ENCODE measurements at regions not wholly inside any gene's neighbourhood (a gene's known extent, or its start where the extent isn't known, plus 50 kb on each side); places are given as distances from the start of the nearest gene placed in this dataset.

GRCh38 chr20:22863826-22864225 is 171.3 kb upstream of the SSTR4 start:
- DNase-seq: no peak

GRCh38 chr20:22866812-22867341 is 168.2 kb upstream of the SSTR4 start:
- DNase-seq: no peak

- no peak for DNase-seq
Observed at GRCh38 chr20:22878166-22878565, 156.9 kb upstream of the SSTR4 start.

GRCh38 chr20:22880277-22880676 is 154.8 kb upstream of the SSTR4 start:
- no peak for DNase-seq

DNA sequence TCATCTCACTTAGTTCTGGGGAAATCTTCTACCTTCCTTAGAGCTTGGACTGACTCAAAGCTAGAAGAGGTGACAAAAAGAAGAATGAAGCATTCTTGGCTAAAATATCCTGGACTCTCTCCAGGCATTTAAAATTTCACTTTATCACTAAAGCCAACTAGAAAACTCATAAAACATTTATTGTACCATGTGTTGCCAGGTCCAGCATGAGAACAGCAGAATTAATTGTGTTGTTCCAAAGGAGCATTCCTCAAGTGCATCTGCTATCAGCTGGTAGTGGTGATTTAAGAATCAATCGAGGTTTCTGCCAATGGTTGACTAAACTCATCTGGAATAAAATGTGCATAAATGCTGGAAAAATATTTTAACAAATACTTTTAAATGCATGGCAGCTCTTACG is 147.3 kb upstream of the SSTR4 start:
- DNase-seq: no peak

GRCh38 chr20:22890594-22891300 is 144.4 kb upstream of the SSTR4 start:
- no peak for DNase-seq

GRCh38 chr20:22901164-22901563 is 133.9 kb upstream of the SSTR4 start:
- DNase-seq: no peak

- DNase-seq: no peak
Observed at GRCh38 chr20:22901921-22902320, 133.2 kb upstream of the SSTR4 start.

GRCh38 chr20:22904386-22904785 is 130.7 kb upstream of the SSTR4 start:
- DNase-seq: no peak

DNA sequence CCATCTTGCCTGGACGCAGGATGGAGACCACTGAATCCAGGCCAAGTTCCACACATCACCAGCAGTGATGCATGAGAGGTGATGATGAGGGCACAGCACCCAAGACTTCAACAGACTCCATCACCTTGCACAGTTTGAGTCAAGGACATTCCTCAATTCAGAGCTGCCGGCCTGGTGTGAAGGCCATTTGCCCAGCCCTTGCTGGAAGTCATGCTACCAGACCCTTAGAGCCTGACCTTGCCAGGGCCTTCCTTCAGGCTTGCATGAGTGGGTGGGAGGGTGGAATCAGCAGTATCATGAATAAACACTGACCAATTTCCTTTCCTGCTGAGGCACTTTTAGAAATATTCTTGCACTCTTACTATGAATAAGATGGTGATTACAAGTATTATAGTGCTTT is 130.2 kb upstream of the SSTR4 start:
- no peak for DNase-seq

- no peak for DNase-seq
Observed at GRCh38 chr20:22905658-22906057, 129.5 kb upstream of the SSTR4 start.

GRCh38 chr20:22908437-22908836 is 126.7 kb upstream of the SSTR4 start:
- no peak for DNase-seq

- DNase-seq: no peak
Observed at GRCh38 chr20:22908944-22909343, 126.2 kb upstream of the SSTR4 start.

DNA sequence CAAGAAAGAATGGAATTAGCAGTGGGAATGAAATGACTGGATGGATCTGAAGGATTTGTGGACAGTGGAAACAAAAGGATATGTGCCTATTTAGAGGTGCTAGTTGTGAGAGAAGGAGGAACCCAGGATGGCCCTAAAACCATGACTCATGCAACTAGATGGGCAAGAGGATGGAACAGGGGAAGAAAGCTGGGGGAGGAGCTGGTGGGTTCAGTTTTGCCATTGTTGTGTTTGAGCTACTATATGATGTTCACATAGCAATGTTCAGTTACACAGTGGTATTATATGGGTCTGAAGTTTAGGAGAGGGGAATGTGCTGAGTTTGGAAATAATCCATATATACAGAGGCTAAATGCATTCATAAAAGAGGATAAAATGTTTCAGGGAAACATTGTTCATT is 125.7 kb upstream of the SSTR4 start:
- no peak for DNase-seq

DNA sequence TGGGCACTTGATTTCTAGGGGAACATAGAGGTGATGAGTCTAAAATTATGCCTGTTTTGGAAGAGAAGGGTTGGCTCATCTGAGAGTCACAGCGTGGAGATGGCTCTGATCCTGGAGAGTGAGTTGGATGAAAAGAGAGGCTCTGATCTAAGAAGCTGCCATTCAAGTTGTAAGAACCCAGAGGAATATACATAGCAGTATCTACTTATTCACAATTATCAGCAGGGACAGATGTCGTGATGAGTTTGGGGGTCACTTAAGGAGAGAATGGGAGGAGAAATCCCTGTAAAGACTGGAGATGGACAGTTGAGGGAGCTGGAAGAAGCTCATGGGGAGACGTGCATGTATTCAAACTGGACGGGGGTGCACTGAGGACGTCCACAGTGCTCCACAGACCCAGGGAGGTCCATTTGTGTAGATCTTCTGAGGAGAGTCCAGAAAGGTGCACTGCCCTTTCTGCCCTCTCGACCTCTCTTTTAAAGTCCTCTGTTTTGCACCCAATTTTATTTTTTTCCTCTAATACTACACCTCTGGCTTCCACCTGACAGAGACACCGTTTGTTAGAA is 124.7 kb upstream of the SSTR4 start:
- DNase-seq: no peak

DNA sequence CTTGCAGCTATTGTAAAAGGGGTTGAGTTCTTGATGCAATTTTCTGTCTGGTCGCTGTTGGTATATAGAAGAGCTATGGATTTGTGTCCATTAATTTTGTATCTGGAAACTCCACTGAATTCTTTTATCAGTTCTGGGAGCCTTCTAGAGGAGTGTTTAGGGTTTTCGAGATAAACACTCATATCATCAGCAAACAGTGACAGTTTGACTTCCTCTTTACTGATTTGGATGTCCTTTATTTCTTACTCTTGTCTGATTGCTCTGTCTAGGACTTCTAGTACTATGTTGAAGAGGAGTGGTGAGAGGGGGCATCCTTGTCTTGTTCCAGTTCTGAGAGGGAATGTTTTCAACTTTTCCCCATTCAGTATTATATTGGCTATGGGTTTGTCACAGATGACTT is 120.8 kb upstream of the SSTR4 start:
- no peak for DNase-seq

DNA sequence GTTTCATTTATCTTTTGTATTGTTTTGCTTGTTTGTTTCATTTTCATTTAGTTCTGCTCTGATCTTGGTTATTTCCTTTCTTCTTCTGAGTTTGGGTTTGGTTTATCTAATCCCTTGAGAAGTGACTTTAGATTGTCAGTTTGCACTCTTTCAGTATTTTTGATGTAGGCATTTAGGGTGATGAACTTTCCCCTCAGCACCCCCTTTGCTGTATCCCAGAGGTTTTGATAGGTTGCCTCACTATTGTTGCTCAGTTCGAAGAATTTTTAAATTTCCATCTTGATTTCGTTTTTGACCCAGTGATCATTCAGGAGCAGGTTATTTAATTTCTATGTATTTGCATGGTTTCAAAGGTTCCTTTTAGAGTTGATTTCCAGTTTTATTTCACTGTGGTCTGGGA is 119.6 kb upstream of the SSTR4 start:
- DNase-seq: no peak

DNA sequence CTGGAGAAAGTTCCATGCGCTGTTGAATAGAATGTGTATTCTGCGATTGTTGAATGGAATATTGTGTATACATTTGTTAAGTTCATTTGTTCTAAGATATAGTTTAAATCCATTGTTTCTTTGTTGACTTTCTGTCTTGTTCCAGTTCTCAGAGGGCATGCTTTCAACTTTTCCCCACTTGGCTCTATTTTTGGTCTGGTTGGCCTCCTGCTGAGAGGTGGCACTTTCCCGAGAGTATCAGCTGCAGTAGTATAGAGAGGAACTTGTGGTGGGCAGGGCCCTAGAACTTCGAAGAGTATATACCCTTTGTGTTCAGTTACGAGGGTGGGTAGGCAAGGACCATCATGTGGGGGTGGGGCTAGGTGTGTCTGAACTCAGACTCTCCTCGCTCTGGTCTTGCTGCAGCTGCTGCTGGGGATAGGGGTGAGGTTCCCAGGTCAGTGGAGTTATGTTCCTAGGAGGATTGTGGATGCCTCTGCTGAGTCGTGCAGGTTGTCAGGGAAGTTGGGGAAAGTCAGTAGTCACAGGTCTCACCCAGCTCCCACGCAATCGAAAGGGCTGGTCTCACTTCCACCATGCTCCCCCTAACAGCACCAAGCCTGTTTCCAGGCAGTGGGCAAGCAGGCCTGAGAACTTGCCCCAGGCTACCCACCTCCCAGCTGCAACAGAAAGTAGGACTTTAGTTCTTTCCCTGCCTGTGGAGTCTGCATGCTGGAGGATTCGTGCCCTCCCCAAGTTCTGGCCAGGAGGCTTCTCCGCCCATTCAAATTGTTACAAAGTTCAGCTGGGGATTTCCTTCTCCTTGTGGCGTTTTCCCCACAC is 118.9 kb upstream of the SSTR4 start:
- DNase-seq: no peak

DNA sequence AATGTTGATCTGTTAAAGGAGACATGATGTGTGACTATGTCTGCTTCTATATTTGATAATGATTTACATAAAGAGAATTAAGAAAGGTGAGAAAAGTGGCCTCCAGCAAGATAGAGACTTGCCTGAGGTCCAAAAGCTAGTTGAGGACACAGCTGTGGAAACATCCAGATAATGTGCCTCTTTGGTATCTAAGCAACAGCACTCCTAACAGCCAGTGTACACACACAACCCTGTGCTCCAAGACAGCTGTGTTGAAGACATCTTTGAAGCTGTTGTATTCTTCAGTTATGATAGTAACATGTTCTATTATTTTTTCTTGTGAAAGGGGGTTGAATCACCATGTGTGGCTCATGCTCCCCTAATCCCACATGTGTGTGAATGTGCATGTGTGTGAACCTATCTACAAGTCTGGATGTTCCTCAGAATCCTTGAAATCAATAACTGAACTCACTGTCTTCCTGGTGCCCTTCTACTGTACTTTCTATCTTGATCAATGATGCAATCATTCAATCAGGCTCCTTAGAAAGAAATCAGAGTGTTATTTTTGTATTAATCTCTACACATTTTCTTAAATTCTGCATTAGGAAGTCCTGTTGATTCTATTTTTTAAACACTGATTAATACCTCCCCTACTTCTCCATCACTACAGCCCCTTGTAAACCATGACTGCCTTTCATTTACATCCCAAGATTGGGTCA is 116.7 kb upstream of the SSTR4 start:
- DNase-seq: no peak

GRCh38 chr20:22920898-22921297 is 114.2 kb upstream of the SSTR4 start:
- no peak for DNase-seq

GRCh38 chr20:22921595-22922421 is 113.3 kb upstream of the SSTR4 start:
- DNase-seq: no peak

GRCh38 chr20:22922987-22923386 is 112.1 kb upstream of the SSTR4 start:
- no peak for DNase-seq
